IMR-90 (cell line): ENCODE measurements at regions not wholly inside any gene's neighbourhood (a gene's known extent, or its start where the extent isn't known, plus 50 kb on each side); places are given as distances from the start of the nearest gene placed in this dataset.

Experiments used
- ATAC-seq: fragments of 200-7000 bp; cut with Tn5 transposase; 2 replicates; pipeline ENCODE4 v1.9.1; 2020; ENCODE audit warnings: low read depth, mild to moderate bottlenecking, moderate library complexity
- BruUV-seq: library from RNA; stranded (reverse); fragments of 400-500 nt; replicated peaks from 2 replicates; lab custom pipeline; 2021; lab: Mats Ljungman, UMichigan
- CTCF ChIA-PET: fragments of 300-600 bp; formaldehyde crosslinking; extraction: SDS; loops from one replicate; lab custom pipeline; 2021; ENCODE audit warnings: antibody characterized with exemption; lab: Yijun Ruan, JAX
- POLR2A ChIA-PET: fragments of 300-600 bp; sonication (Branson Sonifier 250); formaldehyde crosslinking; loops from one replicate; lab custom pipeline; 2022; ENCODE audit warnings: antibody characterized with exemption; ENCODE audit not compliant: unreplicated experiment; lab: Charles Lee
- DNase-seq: peaks from one replicate; pipeline ENCODE4 v3.0.0; 2013
- H2AFZ ChIP-seq: replicated peaks from 2 replicates; pipeline ENCODE3; 2013; ENCODE audit warnings: low read length, mild to moderate bottlenecking; ENCODE audit not compliant: poor library complexity
- H2AK5ac ChIP-seq: 2 replicates; pipeline ENCODE4 v1.6.1; 2013; ENCODE audit warnings: low read depth, low read length, inconsistent platforms
- H2AK9ac ChIP-seq: replicated peaks from 2 replicates; pipeline ENCODE3; 2013; ENCODE audit warnings: mild to moderate bottlenecking, low read depth, low read length, moderate library complexity; ENCODE audit not compliant: poor library complexity
- H2BK120ac ChIP-seq: 2 replicates; pipeline ENCODE4 v1.6.1; 2013; ENCODE audit warnings: low read depth, low read length, inconsistent platforms
- H2BK15ac ChIP-seq: 3 replicates; pipeline ENCODE4 v1.6.1; 2013; ENCODE audit warnings: low read depth, low read length, inconsistent platforms
- H2BK20ac ChIP-seq: 2 replicates; pipeline ENCODE4 v1.6.1; 2013; ENCODE audit warnings: low read depth, mild to moderate bottlenecking, inconsistent platforms, low read length, moderate library complexity
- H2BK5ac ChIP-seq: 2 replicates; pipeline ENCODE4 v1.6.1; 2013; ENCODE audit warnings: mild to moderate bottlenecking, low read depth, low read length, inconsistent platforms; ENCODE audit not compliant: poor library complexity, severe bottlenecking
- H3K14ac ChIP-seq: replicated peaks from 2 replicates; pipeline ENCODE4 v1.6.1; 2013; ENCODE audit warnings: low read depth, low read length, inconsistent platforms
- H3K18ac ChIP-seq: 2 replicates; pipeline ENCODE4 v1.6.1; 2013; ENCODE audit warnings: low read depth, low read length, control low read depth
- H3K23ac ChIP-seq: 2 replicates; pipeline ENCODE4 v1.6.1; 2013; ENCODE audit warnings: low read depth, low read length, inconsistent platforms
- H3K27ac ChIP-seq: 2 replicates; pipeline ENCODE4 v1.5.1; 2013; ENCODE audit warnings: mild to moderate bottlenecking, control low read depth, low read length; ENCODE audit not compliant: insufficient read depth
- H3K27me3 ChIP-seq: 2 replicates; pipeline ENCODE4 v1.6.1; 2013; ENCODE audit warnings: low read length; ENCODE audit not compliant: control insufficient read depth, insufficient read depth
- H3K36me3 ChIP-seq: 2 replicates; pipeline ENCODE4 v1.6.1; 2013; ENCODE audit warnings: low read length, mixed read lengths; ENCODE audit not compliant: control insufficient read depth, insufficient read depth
- H3K4ac ChIP-seq: 2 replicates; pipeline ENCODE4 v1.6.1; 2013; ENCODE audit warnings: low read depth, low read length, inconsistent platforms
- H3K4me1 ChIP-seq: 2 replicates; pipeline ENCODE4 v1.6.1; 2013; ENCODE audit warnings: low read length, mixed read lengths; ENCODE audit not compliant: control insufficient read depth, insufficient read depth
- H3K4me2 ChIP-seq: 2 replicates; pipeline ENCODE4 v1.6.1; 2013; ENCODE audit warnings: low read depth, mild to moderate bottlenecking, control low read depth, low read length, moderate library complexity
- H3K4me3 ChIP-seq: 2 replicates; pipeline ENCODE4 v1.5.1; 2013; ENCODE audit warnings: low read depth, mild to moderate bottlenecking, control low read depth, low read length, moderate library complexity; ENCODE audit not compliant: insufficient read depth
- H3K56ac ChIP-seq: 2 replicates; pipeline ENCODE4 v1.6.1; 2013; ENCODE audit warnings: low read length, inconsistent platforms; ENCODE audit not compliant: insufficient read depth; ENCODE audit errors: extremely low read depth
- H3K79me1 ChIP-seq, 2 experiments: 2 replicates each; pipeline ENCODE4 v1.6.1; 2013; ENCODE audit warnings: low read length in 2 of 2, inconsistent platforms in 1 of 2, low read depth in 1 of 2
- H3K9ac ChIP-seq: 2 replicates; pipeline ENCODE4 v1.6.1; 2013; ENCODE audit warnings: low read depth, low read length, control low read depth
- H3K9me1 ChIP-seq: 2 replicates; pipeline ENCODE4 v1.6.1; 2013; ENCODE audit warnings: low read length, inconsistent platforms; ENCODE audit not compliant: insufficient read depth
- H3K9me3 ChIP-seq: 2 replicates; pipeline ENCODE4 v1.6.1; 2013; ENCODE audit warnings: low read length; ENCODE audit not compliant: control insufficient read depth, insufficient read depth
- H4K20me1 ChIP-seq: 2 replicates; pipeline ENCODE4 v1.6.1; 2013; ENCODE audit warnings: low read length, inconsistent platforms; ENCODE audit not compliant: insufficient read depth
- H4K5ac ChIP-seq: 2 replicates; pipeline ENCODE4 v1.6.1; 2013; ENCODE audit warnings: mild to moderate bottlenecking, low read depth, low read length, control low read depth
- H4K8ac ChIP-seq, 2 experiments: 2 replicates each; pipeline ENCODE4 v1.6.1; 2013; ENCODE audit warnings: low read depth in 2 of 2, low read length in 2 of 2, control low read depth in 1 of 2, inconsistent platforms in 1 of 2
- H4K91ac ChIP-seq: 2 replicates; pipeline ENCODE4 v1.6.1; 2013; ENCODE audit warnings: low read depth, low read length, inconsistent platforms; ENCODE audit not compliant: insufficient read depth
- BHLHE40 ChIP-seq: fragments of 150-350 bp; IDR thresholded peaks from 2 replicates; pipeline ENCODE4 v1.6.1; 2016; ENCODE audit warnings: mild to moderate bottlenecking, low read depth, low read length
- CEBPB ChIP-seq: IDR thresholded peaks from 2 replicates; pipeline ENCODE4 v1.6.1; 2012; ENCODE audit warnings: low read depth, low read length, improper control_type of control experiment
- CHD1 ChIP-seq: IDR thresholded peaks from 2 replicates; pipeline ENCODE4 v1.6.1; 2012; ENCODE audit warnings: low read depth, low read length, improper control_type of control experiment
- FOS ChIP-seq: fragments of 150-350 bp; IDR thresholded peaks from 2 replicates; pipeline ENCODE4 v1.6.1; 2016; ENCODE audit warnings: low read depth, low read length
- MAZ ChIP-seq: IDR thresholded peaks from 2 replicates; pipeline ENCODE4 v1.6.1; 2012; ENCODE audit warnings: low read depth, mild to moderate bottlenecking, low read length, improper control_type of control experiment, moderate library complexity, borderline replicate concordance
- MXI1 ChIP-seq: IDR thresholded peaks from 2 replicates; pipeline ENCODE4 v1.6.1; 2012; ENCODE audit warnings: low read depth, mild to moderate bottlenecking, low read length, moderate library complexity, borderline replicate concordance
- NFE2L2 ChIP-seq: fragments of 150-350 bp; IDR thresholded peaks from 2 replicates; pipeline ENCODE4 v1.6.1; 2016; ENCODE audit warnings: low read depth, mild to moderate bottlenecking, low read length
- POLR2A ChIP-seq: IDR thresholded peaks from 2 replicates; pipeline ENCODE4 v1.6.1; 2012; ENCODE audit warnings: mild to moderate bottlenecking, low read depth, low read length
- RAD21 ChIP-seq: IDR thresholded peaks from 2 replicates; pipeline ENCODE4 v1.6.1; 2012; ENCODE audit warnings: low read length, improper control_type of control experiment
- RFX5 ChIP-seq: IDR thresholded peaks from 2 replicates; pipeline ENCODE4 v1.8.0; 2012; ENCODE audit warnings: low read depth, mild to moderate bottlenecking, low read length, moderate library complexity
- SMC3 ChIP-seq: fragments of 150-350 bp; IDR thresholded peaks from 2 replicates; pipeline ENCODE4 v1.6.1; 2016; ENCODE audit warnings: low read depth, mild to moderate bottlenecking, antibody characterized with exemption, low read length, moderate library complexity
- WGBS, 2 experiments: methylation state at CpG; one replicate each; pipeline versions ENCODE4 v1.1.5 to v1.1.7; 2013; ENCODE audit warnings: missing lambda C conversion rate in 2 of 2; ENCODE audit not compliant: insufficient read length in 1 of 2; ENCODE audit errors: extremely low coverage in 2 of 2; 5-methylcytosine and 5-hydroxymethylcytosine counted together
- dilution Hi-C: fragments of 300-500 bp; cut with HindIII; formaldehyde crosslinking; loops from one replicate; pipeline ENCODE4 v1.14.3; 2018; ENCODE audit warnings: low sequenced_read_pairs; ENCODE audit not compliant: unreplicated experiment
- in situ Hi-C: fragments of 300-500 bp; cut with MboI; formaldehyde crosslinking; loops from 3 replicates; pipeline ENCODE4 v1.14.3; 2019; ENCODE audit warnings: low sequenced_read_pairs, inconsistent platforms, mixed read lengths
- intact Hi-C: fragments of 100-400 bp; cut with micrococcal nuclease; formaldehyde crosslinking; loops from 2 replicates; pipeline ENCODE4 v1.10.0; 2022
- TF ChIP-seq, protein P1 (sequence below): fragments of 150-350 bp; IDR thresholded peaks from 2 replicates; pipeline ENCODE4 v1.6.1; 2017; ENCODE audit warnings: mild to moderate bottlenecking, antibody characterized with exemption, low read length, low read depth
- TF ChIP-seq, protein P2 (sequence below): conservative IDR thresholded peaks from 2 replicates; pipeline ENCODE4 v1.5.1; 2012; ENCODE audit warnings: mild to moderate bottlenecking, low read depth, low read length, improper control_type of control experiment
- TF ChIP-seq, protein P3 (sequence below): fragments of 150-350 bp; IDR thresholded peaks from 2 replicates; pipeline ENCODE4 v1.6.1; 2016; ENCODE audit warnings: low read depth, mild to moderate bottlenecking, low read length, moderate library complexity, borderline replicate concordance

GRCh38 chr22:27223317-27224177 is 566.2 kb downstream of the MIAT start:
- ChIA-PET CTCF (interaction anchor here (0.6 kb wide), 1 partner anchor 11 kb away, joined by 3 read pairs; no protein-coding TSS in a partner anchor), POLR2A (no interaction called here)
- dilution Hi-C loops (no loop called here), intact Hi-C loops (no loop called here), in situ Hi-C loops (no loop called here)
- Histone ChIP-seq H3K56ac (no peak overlapping the region), H3K4ac (peak overlapping the region; percentile 43; the same call in 1 of the 2 replicates), H4K20me1 (no peaks in the 10 kb centered on the region), H3K36me3 (no peaks in the 10 kb centered on the region), H3K4me3 (no peak overlapping the region), H2BK120ac (no peak overlapping the region), H2BK20ac (peak overlapping the region; percentile 55; the same call in 1 of the 2 replicates), H3K4me2 (no peak overlapping the region), H3K9me3 (peaks cover 8% of the 10 kb centered on the region), H2BK15ac (no peak overlapping the region), H2AK5ac (no peak overlapping the region; the same call in 1 of the 2 replicates), H3K14ac (no peak overlapping the region), H3K9me1 (no peaks in the 10 kb centered on the region), H3K23ac (no peak overlapping the region), H4K91ac (no peak overlapping the region), H2AFZ (no peak overlapping the region), H3K27me3 (peaks cover under 1% of the 10 kb centered on the region; the same call in 1 of the 2 replicates), H2BK5ac (no peak overlapping the region), H3K79me1 (no peaks in the 10 kb centered on the region), H3K9ac (no peak overlapping the region), H3K27ac (no peak overlapping the region), H4K5ac (no peak overlapping the region), H3K18ac (no peak overlapping the region; the same call in 1 of the 2 replicates), H3K4me1 (peaks cover 13% of the 10 kb centered on the region), H4K8ac (peak overlapping the region in 1 of 2 experiments; percentile 47; a peak in 1 of 4 replicates), H2AK9ac (no peak overlapping the region)
- DNase-seq (peak; percentile 89), ATAC-seq (peak; percentile 64)
- WGBS, 2 experiments, result no CpG with 5 or more reads among the region's 3 CpGs
- BruUV-seq, result no TSS peak
- TF ChIP-seq NFE2L2 (no peak), CHD1 (no peak), RAD21 (no peak), MXI1 (no peak), SMC3 (0 out of 2 replicates have a peak, but pooled peaks have one; percentile 12), RFX5 (no peak), FOS (0 out of 2 replicates have a peak, but pooled peaks have one; percentile 24), POLR2A (no peak), CEBPB (0 out of 2 replicates have a peak, but pooled peaks have one; percentile 20), BHLHE40 (peak; percentile 41; the same call in 1 of the 2 replicates), MAZ (no peak)
- TF ChIP-seq, protein P1, sequence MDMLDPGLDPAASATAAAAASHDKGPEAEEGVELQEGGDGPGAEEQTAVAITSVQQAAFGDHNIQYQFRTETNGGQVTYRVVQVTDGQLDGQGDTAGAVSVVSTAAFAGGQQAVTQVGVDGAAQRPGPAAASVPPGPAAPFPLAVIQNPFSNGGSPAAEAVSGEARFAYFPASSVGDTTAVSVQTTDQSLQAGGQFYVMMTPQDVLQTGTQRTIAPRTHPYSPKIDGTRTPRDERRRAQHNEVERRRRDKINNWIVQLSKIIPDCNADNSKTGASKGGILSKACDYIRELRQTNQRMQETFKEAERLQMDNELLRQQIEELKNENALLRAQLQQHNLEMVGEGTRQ, result no peak
- TF ChIP-seq, protein P2, sequence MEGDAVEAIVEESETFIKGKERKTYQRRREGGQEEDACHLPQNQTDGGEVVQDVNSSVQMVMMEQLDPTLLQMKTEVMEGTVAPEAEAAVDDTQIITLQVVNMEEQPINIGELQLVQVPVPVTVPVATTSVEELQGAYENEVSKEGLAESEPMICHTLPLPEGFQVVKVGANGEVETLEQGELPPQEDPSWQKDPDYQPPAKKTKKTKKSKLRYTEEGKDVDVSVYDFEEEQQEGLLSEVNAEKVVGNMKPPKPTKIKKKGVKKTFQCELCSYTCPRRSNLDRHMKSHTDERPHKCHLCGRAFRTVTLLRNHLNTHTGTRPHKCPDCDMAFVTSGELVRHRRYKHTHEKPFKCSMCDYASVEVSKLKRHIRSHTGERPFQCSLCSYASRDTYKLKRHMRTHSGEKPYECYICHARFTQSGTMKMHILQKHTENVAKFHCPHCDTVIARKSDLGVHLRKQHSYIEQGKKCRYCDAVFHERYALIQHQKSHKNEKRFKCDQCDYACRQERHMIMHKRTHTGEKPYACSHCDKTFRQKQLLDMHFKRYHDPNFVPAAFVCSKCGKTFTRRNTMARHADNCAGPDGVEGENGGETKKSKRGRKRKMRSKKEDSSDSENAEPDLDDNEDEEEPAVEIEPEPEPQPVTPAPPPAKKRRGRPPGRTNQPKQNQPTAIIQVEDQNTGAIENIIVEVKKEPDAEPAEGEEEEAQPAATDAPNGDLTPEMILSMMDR, result no peak
- TF ChIP-seq, protein P3, sequence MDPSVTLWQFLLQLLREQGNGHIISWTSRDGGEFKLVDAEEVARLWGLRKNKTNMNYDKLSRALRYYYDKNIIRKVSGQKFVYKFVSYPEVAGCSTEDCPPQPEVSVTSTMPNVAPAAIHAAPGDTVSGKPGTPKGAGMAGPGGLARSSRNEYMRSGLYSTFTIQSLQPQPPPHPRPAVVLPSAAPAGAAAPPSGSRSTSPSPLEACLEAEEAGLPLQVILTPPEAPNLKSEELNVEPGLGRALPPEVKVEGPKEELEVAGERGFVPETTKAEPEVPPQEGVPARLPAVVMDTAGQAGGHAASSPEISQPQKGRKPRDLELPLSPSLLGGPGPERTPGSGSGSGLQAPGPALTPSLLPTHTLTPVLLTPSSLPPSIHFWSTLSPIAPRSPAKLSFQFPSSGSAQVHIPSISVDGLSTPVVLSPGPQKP, result no peak
